ENCODE measurements at regions not wholly inside any gene's neighbourhood (a gene's known extent, or its start where the extent isn't known, plus 50 kb on each side); places are given as distances from the start of the nearest gene placed in this dataset.

DNA sequence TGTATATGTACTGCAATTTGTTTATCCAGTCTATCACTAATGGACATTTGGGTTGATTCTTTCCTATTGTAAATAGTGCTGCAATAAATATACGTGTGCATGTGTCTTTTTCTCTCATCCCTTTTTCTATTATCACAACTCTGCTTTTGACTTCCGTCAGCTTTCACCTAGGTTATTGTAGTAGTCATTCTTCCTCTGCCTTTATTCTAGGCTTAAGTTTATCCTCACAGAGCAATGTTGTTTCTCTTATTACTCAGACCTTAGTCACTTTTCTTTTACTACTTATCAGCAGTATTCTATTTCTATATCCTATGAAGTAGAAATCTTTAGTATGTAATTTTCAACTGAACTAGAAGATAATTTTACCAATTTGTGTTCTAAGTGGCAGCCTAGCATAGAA, 175.3 kb upstream of the SEMA3E start:
- TF ChIP-seq, protein P1, sequence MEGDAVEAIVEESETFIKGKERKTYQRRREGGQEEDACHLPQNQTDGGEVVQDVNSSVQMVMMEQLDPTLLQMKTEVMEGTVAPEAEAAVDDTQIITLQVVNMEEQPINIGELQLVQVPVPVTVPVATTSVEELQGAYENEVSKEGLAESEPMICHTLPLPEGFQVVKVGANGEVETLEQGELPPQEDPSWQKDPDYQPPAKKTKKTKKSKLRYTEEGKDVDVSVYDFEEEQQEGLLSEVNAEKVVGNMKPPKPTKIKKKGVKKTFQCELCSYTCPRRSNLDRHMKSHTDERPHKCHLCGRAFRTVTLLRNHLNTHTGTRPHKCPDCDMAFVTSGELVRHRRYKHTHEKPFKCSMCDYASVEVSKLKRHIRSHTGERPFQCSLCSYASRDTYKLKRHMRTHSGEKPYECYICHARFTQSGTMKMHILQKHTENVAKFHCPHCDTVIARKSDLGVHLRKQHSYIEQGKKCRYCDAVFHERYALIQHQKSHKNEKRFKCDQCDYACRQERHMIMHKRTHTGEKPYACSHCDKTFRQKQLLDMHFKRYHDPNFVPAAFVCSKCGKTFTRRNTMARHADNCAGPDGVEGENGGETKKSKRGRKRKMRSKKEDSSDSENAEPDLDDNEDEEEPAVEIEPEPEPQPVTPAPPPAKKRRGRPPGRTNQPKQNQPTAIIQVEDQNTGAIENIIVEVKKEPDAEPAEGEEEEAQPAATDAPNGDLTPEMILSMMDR (conservative IDR thresholded peaks at IDR 0.05; ENCODE audit: low read depth in 2 of 2): no peak
- no peak for TF ChIP-seq EZH2phosphoT487 (IDR thresholded peaks at IDR 0.05; ENCODE audit: unreplicated experiment)
- no peak for TF ChIP-seq EZH2 (IDR thresholded peaks at IDR 0.05; ENCODE audit: low read depth, unreplicated experiment)
- no peak for TF ChIP-seq JUNB (IDR thresholded peaks at IDR 0.05; ENCODE audit: unreplicated experiment)

Measured in GM23338 (cell line).